Neural cell (in vitro differentiated cells): ENCODE measurements at regions not wholly inside any gene's neighbourhood (a gene's known extent, or its start where the extent isn't known, plus 50 kb on each side); places are given as distances from the start of the nearest gene placed in this dataset.

Source experiments
- CTCF ChIP-seq: fragments of 450-650 bp; IDR thresholded peaks from 2 replicates; pipeline ENCODE4 v1.5.1; 2014; ENCODE audit warnings: antibody characterized with exemption, mild to moderate bottlenecking, moderate library complexity; ENCODE audit not compliant: poor library complexity, severe bottlenecking
- EP300 ChIP-seq: fragments of 450-650 bp; conservative IDR thresholded peaks from 2 replicates; pipeline ENCODE4 v1.6.1; 2014; ENCODE audit warnings: antibody characterized with exemption, mild to moderate bottlenecking, moderate library complexity; ENCODE audit not compliant: poor library complexity, severe bottlenecking
- EZH2 ChIP-seq: fragments of 200-600, 300-800 bp; shearing (Covaris generic), sonication (generic); IDR thresholded peaks from 2 replicates; pipeline ENCODE4 v1.6.1; 2014; ENCODE audit warnings: antibody characterized with exemption, low read length, borderline replicate concordance, mild to moderate bottlenecking; ENCODE audit not compliant: insufficient read depth, poor library complexity, severe bottlenecking
- MXI1 ChIP-seq: fragments of 450-650 bp; conservative IDR thresholded peaks from 2 replicates; pipeline ENCODE4 v1.6.1; 2014; ENCODE audit warnings: antibody characterized with exemption, mild to moderate bottlenecking; ENCODE audit not compliant: poor library complexity, severe bottlenecking
- POLR2AphosphoS5 ChIP-seq: IDR thresholded peaks from 2 replicates; pipeline ENCODE4 v1.6.1; 2012
- RAD21 ChIP-seq: fragments of 450-650 bp; conservative IDR thresholded peaks from 2 replicates; pipeline ENCODE4 v1.6.1; 2014; ENCODE audit warnings: antibody characterized with exemption, mild to moderate bottlenecking, moderate library complexity
- REST ChIP-seq: IDR thresholded peaks from 2 replicates; pipeline ENCODE4 v1.6.1; 2012; ENCODE audit warnings: borderline replicate concordance
- SMC3 ChIP-seq: fragments of 450-650 bp; conservative IDR thresholded peaks from 2 replicates; pipeline ENCODE4 v1.6.1; 2014; ENCODE audit warnings: antibody characterized with exemption, mild to moderate bottlenecking, moderate library complexity; ENCODE audit not compliant: poor library complexity
- TAF1 ChIP-seq: IDR thresholded peaks from 2 replicates; pipeline ENCODE4 v1.6.1; 2012; ENCODE audit warnings: low read depth

- TF ChIP-seq POLR2AphosphoS5 = no peak
- TF ChIP-seq CTCF = no peak
- TF ChIP-seq EZH2 = no peak
- no peak for TF ChIP-seq EP300
- no peak for TF ChIP-seq REST
- no peak for TF ChIP-seq RAD21
- no peak for TF ChIP-seq MXI1
- no peak for TF ChIP-seq SMC3
- no peak for TF ChIP-seq TAF1
Measured at GRCh38 chr13:109439813-109440212, 346.6 kb downstream of the IRS2 start.
